ENCODE measurements at regions not wholly inside any gene's neighbourhood (a gene's known extent, or its start where the extent isn't known, plus 50 kb on each side); places are given as distances from the start of the nearest gene placed in this dataset.

DNA sequence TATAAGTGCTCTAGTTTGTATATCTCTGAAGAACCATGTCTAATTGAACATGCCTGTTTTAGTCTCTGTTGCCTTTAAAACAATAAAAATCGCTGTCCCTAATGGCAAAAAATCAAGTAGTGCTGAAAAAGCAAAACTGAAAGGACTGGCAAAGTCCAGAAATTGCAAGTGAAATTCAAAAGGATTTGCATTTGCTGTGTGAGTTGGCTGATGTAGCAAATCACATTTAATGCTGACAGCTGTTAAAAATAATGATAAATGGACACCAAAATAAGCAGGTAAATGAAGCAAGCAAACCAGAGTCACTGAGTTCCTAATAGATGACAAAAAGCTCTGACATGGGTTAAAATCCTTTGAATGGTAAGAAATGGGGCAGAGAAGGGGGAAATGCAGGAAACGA, 874.1 kb downstream of the GRM8 start:
- ATAC-seq (no peak), DNase-seq (no peak)
- H3K9me3 Mint-ChIP-seq (ENCODE audit: insufficient read depth) = no peaks in the 10 kb centered on the region
- no peak overlapping the region for H3K27ac Mint-ChIP-seq
- H3K27me3 Mint-ChIP-seq (ENCODE audit: low read depth) = no peaks in the 10 kb centered on the region
- H3K4me3 Mint-ChIP-seq = no peak overlapping the region
- H3K36me3 Mint-ChIP-seq (ENCODE audit: low read depth) = no peaks in the 10 kb centered on the region
- POLR2A ChIA-PET = no interaction called here
- no peaks in the 10 kb centered on the region for H3K4me1 Mint-ChIP-seq (ENCODE audit: low read depth)
- CTCF ChIA-PET = no interaction called here

DNA sequence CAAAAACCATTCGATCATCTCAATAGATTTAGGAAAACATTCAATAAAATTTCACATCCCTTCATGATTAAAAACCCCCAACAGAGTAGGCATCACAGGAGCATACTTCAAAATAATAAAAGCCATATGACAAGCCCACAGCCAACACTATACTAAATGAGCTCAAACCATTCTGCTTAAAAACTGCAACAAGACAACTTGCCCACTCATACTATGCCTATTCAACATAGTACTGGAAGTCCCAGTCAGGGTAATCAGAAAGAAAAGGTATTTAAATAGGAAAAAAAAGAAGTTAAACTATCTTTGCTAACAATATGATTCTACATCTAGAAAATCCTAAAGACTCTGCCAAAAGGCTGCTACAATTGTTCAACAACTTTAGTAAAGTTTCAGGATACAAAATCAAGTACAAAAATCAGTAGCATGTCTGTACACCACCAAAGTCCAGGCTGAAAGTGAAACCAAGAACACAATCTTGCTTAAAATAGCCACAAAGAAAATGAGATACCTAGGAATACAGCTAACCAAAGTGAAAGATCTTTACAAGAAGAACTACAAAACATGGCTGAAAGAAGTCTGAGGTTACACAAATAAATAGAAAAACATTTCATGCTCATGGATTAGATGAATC, 882.6 kb downstream of the GRM8 start:
- CTCF ChIA-PET = no interaction called here
- ATAC-seq (no peak), DNase-seq (no peak)
- Mint-ChIP-seq H3K9me3 (ENCODE audit: insufficient read depth) (peaks cover 6% of the 10 kb centered on the region), H3K4me1 (ENCODE audit: low read depth) (no peaks in the 10 kb centered on the region), H3K27me3 (ENCODE audit: low read depth) (no peaks in the 10 kb centered on the region), H3K27ac (no peak overlapping the region), H3K4me3 (no peak overlapping the region), H3K36me3 (ENCODE audit: low read depth) (no peaks in the 10 kb centered on the region)
- POLR2A ChIA-PET = no interaction called here

- no peaks in the 10 kb centered on the region for H3K27me3 Mint-ChIP-seq (ENCODE audit: low read depth)
- ChIA-PET POLR2A (no interaction called here), CTCF (no interaction called here)
- no peaks in the 10 kb centered on the region for H3K4me1 Mint-ChIP-seq (ENCODE audit: low read depth)
- no peak for ATAC-seq
- no peak for DNase-seq
- H3K27ac Mint-ChIP-seq = no peak overlapping the region
- peaks cover 7% of the 10 kb centered on the region for H3K9me3 Mint-ChIP-seq (ENCODE audit: insufficient read depth)
- no peak overlapping the region for H3K4me3 Mint-ChIP-seq
- no peaks in the 10 kb centered on the region for H3K36me3 Mint-ChIP-seq (ENCODE audit: low read depth)
Measured at GRCh38 chr7:126362746-126363145, 890.0 kb downstream of the GRM8 start.

DNA sequence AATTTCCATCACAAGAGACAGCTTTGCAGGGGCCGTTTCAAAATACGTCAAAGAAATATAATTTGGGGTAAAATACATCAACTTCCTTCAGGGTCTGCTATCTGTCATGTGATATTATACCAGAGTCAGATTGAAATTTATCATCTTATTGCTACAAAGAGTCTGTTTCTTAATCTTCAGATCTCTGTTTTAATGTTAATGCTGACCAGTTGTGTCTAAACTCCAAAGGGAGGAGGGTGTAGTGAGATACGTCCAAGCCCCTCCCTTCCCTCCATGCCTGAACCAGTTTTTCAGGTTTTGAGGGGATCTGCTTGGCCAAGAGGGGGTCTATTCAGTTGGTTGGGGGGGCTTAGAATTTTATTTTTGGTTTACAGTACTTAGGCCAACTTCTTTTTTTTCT, 891.6 kb downstream of the GRM8 start:
- Mint-ChIP-seq H3K4me3 (no peak overlapping the region), H3K4me1 (ENCODE audit: low read depth) (no peaks in the 10 kb centered on the region), H3K27ac (no peak overlapping the region), H3K36me3 (ENCODE audit: low read depth) (no peaks in the 10 kb centered on the region), H3K9me3 (ENCODE audit: insufficient read depth) (peaks cover 7% of the 10 kb centered on the region), H3K27me3 (ENCODE audit: low read depth) (no peaks in the 10 kb centered on the region)
- CTCF ChIA-PET = no interaction called here
- no peak for ATAC-seq
- DNase-seq = no peak
- POLR2A ChIA-PET = no interaction called here

DNA sequence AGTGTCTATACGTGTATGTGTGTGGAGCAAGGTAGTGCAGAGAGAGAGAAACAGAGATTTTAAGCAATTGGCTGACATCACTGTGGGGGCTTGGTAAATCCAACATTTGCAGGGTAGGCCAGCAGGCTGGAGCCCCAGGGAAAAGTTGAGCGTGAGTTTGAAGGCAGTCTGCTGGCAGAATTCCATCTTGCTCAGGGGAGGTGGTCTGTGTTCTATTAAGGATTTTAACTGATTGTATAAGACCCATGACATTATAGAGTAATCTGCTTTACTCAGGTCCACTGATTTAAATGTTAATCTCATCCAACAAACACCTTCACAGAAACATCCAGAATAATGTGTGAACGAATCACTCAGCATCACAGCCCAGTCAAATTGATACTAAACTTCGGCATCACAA, 912.9 kb downstream of the GRM8 start:
- ATAC-seq (no peak), DNase-seq (no peak)
- H3K9me3 Mint-ChIP-seq (ENCODE audit: insufficient read depth) = no peaks in the 10 kb centered on the region
- no peak overlapping the region for H3K4me3 Mint-ChIP-seq
- ChIA-PET POLR2A (no interaction called here), CTCF (no interaction called here)
- no peaks in the 10 kb centered on the region for H3K36me3 Mint-ChIP-seq (ENCODE audit: low read depth)
- no peaks in the 10 kb centered on the region for H3K4me1 Mint-ChIP-seq (ENCODE audit: low read depth)
- H3K27me3 Mint-ChIP-seq (ENCODE audit: low read depth) = no peaks in the 10 kb centered on the region
- no peak overlapping the region for H3K27ac Mint-ChIP-seq

GRCh38 chr7:126305671-126306070, 947.1 kb downstream of the GRM8 start:
- ChIA-PET CTCF (no interaction called here), POLR2A (no interaction called here)
- Mint-ChIP-seq H3K36me3 (ENCODE audit: low read depth) (no peaks in the 10 kb centered on the region), H3K4me1 (ENCODE audit: low read depth) (no peaks in the 10 kb centered on the region), H3K9me3 (ENCODE audit: insufficient read depth) (peaks cover 7% of the 10 kb centered on the region), H3K27ac (no peak overlapping the region), H3K27me3 (ENCODE audit: low read depth) (no peaks in the 10 kb centered on the region), H3K4me3 (no peak overlapping the region)
- DNase-seq (no peak), ATAC-seq (no peak)

DNA sequence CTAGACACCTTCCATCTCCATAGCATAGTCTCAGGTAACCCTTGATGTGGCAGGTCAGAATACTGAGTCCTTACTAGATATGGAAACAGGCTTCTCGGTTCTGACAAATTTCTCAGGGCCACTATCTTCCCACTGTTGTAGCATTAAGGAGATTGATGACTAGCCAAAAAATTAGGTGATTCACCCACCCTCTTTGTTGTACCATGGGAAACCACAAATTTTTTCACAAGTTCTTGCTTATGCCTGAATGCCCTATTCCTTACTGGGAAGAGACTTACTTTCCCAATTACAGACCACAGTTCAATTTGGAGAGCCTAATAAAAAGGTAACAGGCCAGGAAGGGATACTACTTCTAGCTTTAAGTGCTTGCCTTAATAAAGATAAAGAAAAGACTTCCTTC, 948.8 kb downstream of the GRM8 start:
- ATAC-seq (no peak), DNase-seq (no peak)
- CTCF ChIA-PET = no interaction called here
- POLR2A ChIA-PET = no interaction called here
- Mint-ChIP-seq H3K4me3 (no peak overlapping the region), H3K4me1 (ENCODE audit: low read depth) (no peaks in the 10 kb centered on the region), H3K9me3 (ENCODE audit: insufficient read depth) (peaks cover 5% of the 10 kb centered on the region), H3K36me3 (ENCODE audit: low read depth) (no peaks in the 10 kb centered on the region), H3K27ac (no peak overlapping the region), H3K27me3 (ENCODE audit: low read depth) (no peaks in the 10 kb centered on the region)

GRCh38 chr7:126302639-126303038, 950.1 kb downstream of the GRM8 start:
- Mint-ChIP-seq H3K4me1 (ENCODE audit: low read depth) (no peaks in the 10 kb centered on the region), H3K36me3 (ENCODE audit: low read depth) (no peaks in the 10 kb centered on the region), H3K4me3 (no peak overlapping the region), H3K27ac (no peak overlapping the region), H3K9me3 (ENCODE audit: insufficient read depth) (peaks cover 9% of the 10 kb centered on the region), H3K27me3 (ENCODE audit: low read depth) (no peaks in the 10 kb centered on the region)
- DNase-seq = no peak
- ChIA-PET CTCF (no interaction called here), POLR2A (no interaction called here)
- no peak for ATAC-seq

GRCh38 chr7:126286317-126286716, 966.4 kb downstream of the GRM8 start:
- Mint-ChIP-seq H3K4me1 (ENCODE audit: low read depth) (no peaks in the 10 kb centered on the region), H3K4me3 (no peak overlapping the region), H3K36me3 (ENCODE audit: low read depth) (no peaks in the 10 kb centered on the region), H3K27me3 (ENCODE audit: low read depth) (no peaks in the 10 kb centered on the region), H3K9me3 (ENCODE audit: insufficient read depth) (no peaks in the 10 kb centered on the region), H3K27ac (no peak overlapping the region)
- no peak for DNase-seq
- ChIA-PET POLR2A (no interaction called here), CTCF (no interaction called here)
- ATAC-seq = no peak

GRCh38 chr7:126236261-126236660, 1016.5 kb downstream of the GRM8 start:
- H3K4me3 Mint-ChIP-seq = no peak overlapping the region
- no peaks in the 10 kb centered on the region for H3K36me3 Mint-ChIP-seq (ENCODE audit: low read depth)
- no peak for DNase-seq
- H3K9me3 Mint-ChIP-seq (ENCODE audit: insufficient read depth) = peaks cover 10% of the 10 kb centered on the region
- H3K27ac Mint-ChIP-seq = no peak overlapping the region
- no peaks in the 10 kb centered on the region for H3K27me3 Mint-ChIP-seq (ENCODE audit: low read depth)
- ChIA-PET POLR2A (no interaction called here), CTCF (no interaction called here)
- H3K4me1 Mint-ChIP-seq (ENCODE audit: low read depth) = no peaks in the 10 kb centered on the region
- ATAC-seq = no peak

- Mint-ChIP-seq H3K4me3 (no peak overlapping the region), H3K27ac (no peak overlapping the region), H3K27me3 (ENCODE audit: low read depth) (no peaks in the 10 kb centered on the region), H3K36me3 (ENCODE audit: low read depth) (no peaks in the 10 kb centered on the region), H3K4me1 (ENCODE audit: low read depth) (no peaks in the 10 kb centered on the region), H3K9me3 (ENCODE audit: insufficient read depth) (peaks cover 3% of the 10 kb centered on the region)
- POLR2A ChIA-PET = no interaction called here
- DNase-seq = no peak
- ATAC-seq = no peak
- CTCF ChIA-PET = no interaction called here
Measured at GRCh38 chr7:126228356-126229061, 1024.2 kb downstream of the GRM8 start.

DNA sequence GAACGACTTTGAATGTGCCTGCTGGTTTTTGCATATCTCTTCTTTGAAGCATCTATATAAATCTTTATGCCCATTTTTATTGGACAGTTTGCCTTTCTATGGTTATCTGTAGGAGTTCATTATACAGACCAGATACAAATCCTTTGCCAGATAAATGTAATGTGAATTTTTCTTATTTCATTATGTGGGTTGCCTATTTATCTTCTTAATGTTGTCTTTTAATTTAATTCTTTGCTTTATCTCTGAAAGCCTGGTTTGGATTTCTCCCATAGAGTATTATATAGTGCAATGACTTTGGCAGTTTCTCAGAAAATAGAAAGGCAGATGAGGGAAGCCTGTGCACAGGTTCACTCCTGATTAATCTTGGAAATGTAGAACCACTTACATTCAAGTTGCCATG, 1025.1 kb downstream of the GRM8 start:
- H3K27me3 Mint-ChIP-seq (ENCODE audit: low read depth) = no peaks in the 10 kb centered on the region
- ChIA-PET POLR2A (no interaction called here), CTCF (no interaction called here)
- DNase-seq (no peak), ATAC-seq (no peak)
- H3K36me3 Mint-ChIP-seq (ENCODE audit: low read depth) = no peaks in the 10 kb centered on the region
- no peak overlapping the region for H3K27ac Mint-ChIP-seq
- peaks cover 9% of the 10 kb centered on the region for H3K9me3 Mint-ChIP-seq (ENCODE audit: insufficient read depth)
- no peaks in the 10 kb centered on the region for H3K4me1 Mint-ChIP-seq (ENCODE audit: low read depth)
- H3K4me3 Mint-ChIP-seq = no peak overlapping the region

DNA sequence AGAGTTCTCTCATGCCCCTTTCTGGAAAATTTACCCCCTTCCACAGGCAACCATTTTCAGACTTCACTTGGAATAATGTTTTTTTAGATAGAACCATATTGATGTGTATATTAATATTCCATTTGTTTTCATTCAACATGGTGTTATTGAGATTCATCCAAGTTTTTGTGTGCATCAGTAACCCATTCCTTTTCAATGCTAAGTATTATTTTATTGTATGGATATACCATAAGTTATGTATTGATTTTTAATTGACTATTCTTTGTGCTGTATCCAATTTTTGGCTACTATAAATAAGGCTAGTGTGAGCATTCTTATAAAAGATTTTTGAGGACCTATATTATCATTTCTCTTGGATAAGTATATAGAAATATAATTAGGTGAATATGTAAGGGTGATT, 1025.7 kb downstream of the GRM8 start:
- Mint-ChIP-seq H3K4me3 (no peak overlapping the region), H3K27ac (no peak overlapping the region), H3K27me3 (ENCODE audit: low read depth) (no peaks in the 10 kb centered on the region), H3K36me3 (ENCODE audit: low read depth) (no peaks in the 10 kb centered on the region), H3K4me1 (ENCODE audit: low read depth) (no peaks in the 10 kb centered on the region), H3K9me3 (ENCODE audit: insufficient read depth) (peaks cover 10% of the 10 kb centered on the region)
- ChIA-PET POLR2A (no interaction called here), CTCF (no interaction called here)
- ATAC-seq (no peak), DNase-seq (no peak)

All from activated CD8-positive, alpha-beta T cell treated with anti-CD3 and anti-CD28 coated beads, Interleukin-2, amount 10 ng/mL, durations not matched to agents 7 days and 5 days (primary cell).